GM18508 (cell line): ENCODE measurements at regions not wholly inside any gene's neighbourhood (a gene's known extent, or its start where the extent isn't known, plus 50 kb on each side); places are given as distances from the start of the nearest gene placed in this dataset.

Experiments
- ATAC-seq: cut with Tn5 transposase; IDR thresholded peaks from one replicate; pipeline ENCODE4 v1.9.1; 2021; ENCODE audit warnings: moderate number of reproducible peaks; ENCODE audit not compliant: insufficient read depth, unreplicated experiment

GRCh38 chr7:41536873-41537665, 165.8 kb downstream of the INHBA start:
- ATAC-seq, result no peak

- no peak for ATAC-seq
Measured at GRCh38 chr7:41536122-41536872, 166.6 kb downstream of the INHBA start.

- no peak for ATAC-seq
Measured at GRCh38 chr7:41529831-41530230, 173.1 kb downstream of the INHBA start.

- no peak for ATAC-seq
Measured at GRCh38 chr7:41524876-41525275, 178.0 kb downstream of the INHBA start.

GRCh38 chr7:41520445-41520844, 182.4 kb downstream of the INHBA start:
- no peak for ATAC-seq

- no peak for ATAC-seq
Measured at GRCh38 chr7:41517771-41518170, 185.1 kb downstream of the INHBA start.

GRCh38 chr7:41508755-41509154, 194.1 kb downstream of the INHBA start:
- ATAC-seq, result no peak

- no peak for ATAC-seq
Measured at GRCh38 chr7:41507686-41508268, 195.1 kb downstream of the INHBA start.

GRCh38 chr7:41504214-41504980, 198.5 kb downstream of the INHBA start:
- ATAC-seq, result no peak

GRCh38 chr7:41503438-41503837, 199.5 kb downstream of the INHBA start:
- no peak for ATAC-seq

- no peak for ATAC-seq
Measured at GRCh38 chr7:41501466-41501865, 201.4 kb downstream of the INHBA start.

GRCh38 chr7:41501006-41501405, 201.9 kb downstream of the INHBA start:
- no peak for ATAC-seq

GRCh38 chr7:41492603-41493002, 210.3 kb downstream of the INHBA start:
- ATAC-seq, result no peak

GRCh38 chr7:41491883-41492471, 210.9 kb downstream of the INHBA start:
- no peak for ATAC-seq

- no peak for ATAC-seq
Measured at GRCh38 chr7:41491308-41491707, 211.6 kb downstream of the INHBA start.

- no peak for ATAC-seq
Measured at GRCh38 chr7:41489885-41490284, 213.0 kb downstream of the INHBA start.

GRCh38 chr7:41487229-41487940, 215.5 kb downstream of the INHBA start:
- no peak for ATAC-seq

GRCh38 chr7:41481353-41481752, 221.5 kb downstream of the INHBA start:
- no peak for ATAC-seq

GRCh38 chr7:41478187-41478586, 224.7 kb downstream of the INHBA start:
- ATAC-seq, result no peak

GRCh38 chr7:41476460-41476803, 226.5 kb downstream of the INHBA start:
- no peak for ATAC-seq
